H1 (cell line): ENCODE measurements at regions not wholly inside any gene's neighbourhood (a gene's known extent, or its start where the extent isn't known, plus 50 kb on each side); places are given as distances from the start of the nearest gene placed in this dataset.

Experiments used
- CTCF ChIP-seq, 3 experiments: IDR thresholded peaks; 1 replicate in 2 of 3; 2 replicates in 1 of 3; pipeline versions ENCODE4 v1.5.1 to v1.6.1; 2011; ENCODE audit warnings: low read length in 3 of 3, mild to moderate bottlenecking in 3 of 3, inconsistent platforms in 2 of 3, low read depth in 1 of 3, moderate library complexity in 1 of 3; ENCODE audit not compliant: insufficient read depth in 1 of 3; ENCODE audit errors: control extremely low read depth in 1 of 3
- EP300 ChIP-seq, 2 experiments: IDR thresholded peaks; 1 replicate in 1 of 2; 2 replicates in 1 of 2; pipeline ENCODE4 v1.6.1; 2011 to 2012; ENCODE audit warnings: low read depth in 2 of 2, low read length in 2 of 2, mild to moderate bottlenecking in 2 of 2, borderline replicate concordance in 1 of 2, inconsistent platforms in 1 of 2, moderate library complexity in 1 of 2
- EZH2 ChIP-seq: fragments of 200-600 bp; sonication (generic); IDR thresholded peaks from 2 replicates; pipeline ENCODE4 v1.7.1; 2012; ENCODE audit warnings: low read depth, mild to moderate bottlenecking, moderate library complexity, low read length, inconsistent platforms; ENCODE audit not compliant: severe bottlenecking
- POLR2A ChIP-seq, 2 experiments: IDR thresholded peaks; 1 replicate in 1 of 2; 2 replicates in 1 of 2; pipeline ENCODE4 v1.6.1; 2011; ENCODE audit warnings: low read depth in 2 of 2, low read length in 2 of 2, mild to moderate bottlenecking in 2 of 2; ENCODE audit errors: control extremely low read depth in 1 of 2
- RAD21 ChIP-seq, 2 experiments: IDR thresholded peaks in 1 of 2; conservative IDR thresholded peaks in 1 of 2; 2 replicates each; pipeline ENCODE4 v1.6.1; 2011; ENCODE audit warnings: low read depth in 2 of 2, low read length in 2 of 2, improper control_type of control experiment in 1 of 2, inconsistent platforms in 1 of 2, mild to moderate bottlenecking in 1 of 2, moderate library complexity in 1 of 2
- RFX5 ChIP-seq: IDR thresholded peaks from 2 replicates; pipeline ENCODE4 v1.6.1; 2011; ENCODE audit warnings: low read depth, low read length, improper control_type of control experiment, borderline replicate concordance
- RNF2 ChIP-seq: fragments of 200-900, 300-1000 bp; sonication (generic); IDR thresholded peaks from 2 replicates; pipeline ENCODE4 v1.7.1; 2016; ENCODE audit warnings: borderline replicate concordance, low read depth, mild to moderate bottlenecking, antibody characterized with exemption, low read length; ENCODE audit not compliant: poor library complexity, severe bottlenecking; ENCODE audit errors: missing control alignments
- SIN3A ChIP-seq, 2 experiments: IDR thresholded peaks in 1 of 2; conservative IDR thresholded peaks in 1 of 2; 2 replicates each; pipeline ENCODE4 v1.6.1; 2011 to 2012; ENCODE audit warnings: low read length in 2 of 2, improper control_type of control experiment in 1 of 2, low read depth in 1 of 2, mild to moderate bottlenecking in 1 of 2
- TBP ChIP-seq: IDR thresholded peaks from 2 replicates; pipeline ENCODE4 v1.6.1; 2011; ENCODE audit warnings: low read depth, low read length, improper control_type of control experiment
- USF2 ChIP-seq: IDR thresholded peaks from 2 replicates; pipeline ENCODE4 v1.6.1; 2011; ENCODE audit warnings: low read length, improper control_type of control experiment

DNA sequence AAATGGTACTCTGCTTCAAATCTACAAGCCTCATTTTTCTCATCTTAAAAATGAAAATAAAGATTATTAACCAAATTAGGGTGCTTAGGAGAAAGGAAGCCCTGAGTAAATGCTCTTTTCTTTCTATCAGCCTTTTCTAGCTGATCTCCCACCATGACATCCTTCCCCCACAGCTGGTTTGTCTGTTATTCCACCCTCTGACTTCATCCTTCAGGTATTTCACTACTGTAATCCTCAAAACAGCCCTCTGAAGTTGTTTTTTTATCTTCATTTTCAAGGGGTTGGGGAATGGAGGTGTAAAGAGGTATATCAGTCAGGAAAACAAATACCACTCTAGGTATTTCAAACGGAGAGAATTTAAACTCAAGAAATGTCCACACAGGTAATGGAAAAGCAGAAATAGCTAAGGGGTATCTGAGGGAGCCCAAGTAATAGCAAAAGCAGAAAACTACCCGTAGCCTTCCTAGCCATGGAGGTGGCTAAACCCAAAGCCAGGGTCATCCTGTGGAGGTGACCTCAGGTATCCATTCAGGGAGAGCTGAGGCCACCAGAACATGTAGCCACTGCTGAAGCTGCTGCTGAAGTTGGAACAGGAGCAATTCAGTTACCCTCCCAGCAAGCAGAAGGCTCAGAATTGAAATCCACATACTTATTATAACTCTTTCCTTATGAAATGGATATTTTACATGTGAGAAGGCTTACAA, 990.9 kb upstream of the ACVR2A start:
- TF ChIP-seq TBP (no peak), SIN3A (conservative IDR thresholded peaks at IDR 0.05 in 1 of 2, IDR thresholded peaks at IDR 0.05 in 1 of 2; ENCODE audit: low read depth in 1 of 2, low read length in 2 of 2) (no peak), CTCF (IDR thresholded peaks at IDR 0.05; ENCODE audit: control extremely low read depth in 1 of 3, insufficient read depth in 1 of 3, low read depth in 1 of 3, low read length in 3 of 3) (no peak), EZH2 (no peak), EP300 (IDR thresholded peaks at IDR 0.05; ENCODE audit: borderline replicate concordance in 1 of 2, low read depth in 2 of 2, low read length in 2 of 2) (no peak), RFX5 (no peak), POLR2A (IDR thresholded peaks at IDR 0.05; ENCODE audit: control extremely low read depth in 1 of 2, low read depth in 2 of 2, low read length in 2 of 2) (no peak), RNF2 (no peak), RAD21 (IDR thresholded peaks at IDR 0.05 in 1 of 2, conservative IDR thresholded peaks at IDR 0.05 in 1 of 2; ENCODE audit: low read depth in 2 of 2, low read length in 2 of 2) (no peak), USF2 (no peak)
